GF-D8 (cell line): ENCODE measurements at regions not wholly inside any gene's neighbourhood (a gene's known extent, or its start where the extent isn't known, plus 50 kb on each side); places are given as distances from the start of the nearest gene placed in this dataset.

Experiments used
- DNase-seq: peaks from one replicate; lab custom pipeline; 2025; lab: John Stamatoyannopoulos, UW

- no peak for DNase-seq
These were observed 446.3 kb downstream of the SOX6 start for GRCh38 chr11:15909937-15910598.

- DNase-seq, result no peak
These were observed 445.6 kb downstream of the SOX6 start for GRCh38 chr11:15910761-15911160.

GRCh38 chr11:15911377-15912044 lies 444.8 kb downstream of the SOX6 start:
- no peak for DNase-seq

- no peak for DNase-seq
These were observed 444.1 kb downstream of the SOX6 start for GRCh38 chr11:15912291-15912690.

- no peak for DNase-seq
These were observed 443.5 kb downstream of the SOX6 start for GRCh38 chr11:15912825-15913224.

GRCh38 chr11:15913261-15913660 lies 443.1 kb downstream of the SOX6 start:
- no peak for DNase-seq
